ENCODE measurements at regions not wholly inside any gene's neighbourhood (a gene's known extent, or its start where the extent isn't known, plus 50 kb on each side); places are given as distances from the start of the nearest gene placed in this dataset.

DNA sequence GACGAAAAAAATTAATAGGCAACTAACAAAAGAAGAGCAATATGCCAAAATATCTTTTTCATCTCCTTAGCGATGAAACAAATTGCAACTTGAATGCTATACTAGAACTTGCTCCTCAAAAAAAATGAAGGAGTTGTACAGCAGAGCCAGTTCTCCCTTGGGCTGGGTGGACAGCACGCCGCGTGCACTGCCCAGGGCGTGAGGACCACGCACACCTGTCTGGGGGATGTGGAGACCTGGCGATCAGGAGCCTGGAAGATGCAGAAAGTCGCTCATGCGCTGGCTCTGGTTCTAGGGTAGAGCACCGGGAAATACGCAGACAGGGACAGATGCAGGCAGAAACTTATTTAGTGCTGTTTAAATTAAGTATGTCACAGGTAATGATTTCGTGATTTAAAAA, 342.0 kb upstream of the IRX4 start:
- no peak overlapping the region for H3K9ac ChIP-seq (ENCODE audit: low read length)
- no peak overlapping the region for H3K4me3 ChIP-seq (ENCODE audit: low read length)
- H3K27me3 ChIP-seq (replicated peaks; ENCODE audit: control insufficient read depth, insufficient read depth, low read length): no peaks in the 10 kb centered on the region
- H3K9me3 ChIP-seq (ENCODE audit: control insufficient read depth, low read length): no peaks in the 10 kb centered on the region
- H3K4me1 ChIP-seq (ENCODE audit: control insufficient read depth, insufficient read depth, low read length): no peaks in the 10 kb centered on the region
- no peaks in the 10 kb centered on the region for H3K36me3 ChIP-seq (ENCODE audit: control insufficient read depth, insufficient read depth, low read length, severe bottlenecking)
- no peak for DNase-seq (ENCODE audit: low read depth)

- Histone ChIP-seq H3K27me3 (replicated peaks; ENCODE audit: control insufficient read depth, insufficient read depth, low read length) (no peaks in the 10 kb centered on the region), H3K9me3 (ENCODE audit: control insufficient read depth, low read length) (no peaks in the 10 kb centered on the region), H3K4me1 (ENCODE audit: control insufficient read depth, insufficient read depth, low read length) (no peaks in the 10 kb centered on the region), H3K4me3 (ENCODE audit: low read length) (no peak overlapping the region), H3K36me3 (ENCODE audit: control insufficient read depth, insufficient read depth, low read length, severe bottlenecking) (no peaks in the 10 kb centered on the region), H3K9ac (ENCODE audit: low read length) (no peak overlapping the region)
- no peak for DNase-seq (ENCODE audit: low read depth)
Measured at GRCh38 chr5:2223303-2223702, 340.6 kb upstream of the IRX4 start.

- no peaks in the 10 kb centered on the region for H3K36me3 ChIP-seq (ENCODE audit: control insufficient read depth, insufficient read depth, low read length, severe bottlenecking)
- H3K4me1 ChIP-seq (ENCODE audit: control insufficient read depth, insufficient read depth, low read length): no peaks in the 10 kb centered on the region
- no peak overlapping the region for H3K4me3 ChIP-seq (ENCODE audit: low read length)
- DNase-seq (ENCODE audit: low read depth): no peak
- H3K9ac ChIP-seq (ENCODE audit: low read length): no peak overlapping the region
- H3K9me3 ChIP-seq (ENCODE audit: control insufficient read depth, low read length): no peaks in the 10 kb centered on the region
- peaks cover 4% of the 10 kb centered on the region for H3K27me3 ChIP-seq (replicated peaks; ENCODE audit: control insufficient read depth, insufficient read depth, low read length)
Measured at GRCh38 chr5:2222246-2222992, 339.7 kb upstream of the IRX4 start.

DNA sequence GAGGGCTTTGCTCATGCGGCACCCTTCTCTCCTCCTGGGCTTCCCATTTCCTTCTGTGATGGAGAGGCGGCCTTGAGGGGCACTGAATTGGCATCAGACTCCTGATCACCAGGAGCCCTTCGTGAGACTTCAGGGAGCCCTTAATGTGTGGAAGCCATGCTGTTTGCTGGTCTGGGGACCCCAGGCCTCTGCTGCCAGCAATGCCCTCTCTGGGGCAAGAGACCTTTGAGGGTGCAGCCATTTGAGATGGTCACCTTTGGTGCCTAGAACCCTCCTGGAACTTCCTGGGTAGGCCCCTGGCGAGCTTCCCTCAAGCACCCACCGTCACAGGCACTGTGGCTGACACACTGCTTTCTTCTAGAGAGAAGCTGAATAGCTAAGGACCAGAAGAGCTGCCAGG, 338.7 kb upstream of the IRX4 start:
- Histone ChIP-seq H3K9me3 (ENCODE audit: control insufficient read depth, low read length) (no peaks in the 10 kb centered on the region), H3K4me1 (ENCODE audit: control insufficient read depth, insufficient read depth, low read length) (no peaks in the 10 kb centered on the region), H3K27me3 (replicated peaks; ENCODE audit: control insufficient read depth, insufficient read depth, low read length) (peaks cover 4% of the 10 kb centered on the region), H3K9ac (ENCODE audit: low read length) (no peak overlapping the region), H3K4me3 (ENCODE audit: low read length) (no peak overlapping the region), H3K36me3 (ENCODE audit: control insufficient read depth, insufficient read depth, low read length, severe bottlenecking) (no peaks in the 10 kb centered on the region)
- no peak for DNase-seq (ENCODE audit: low read depth)

- Histone ChIP-seq H3K4me1 (ENCODE audit: control insufficient read depth, insufficient read depth, low read length) (no peaks in the 10 kb centered on the region), H3K36me3 (ENCODE audit: control insufficient read depth, insufficient read depth, low read length, severe bottlenecking) (no peaks in the 10 kb centered on the region), H3K27me3 (replicated peaks; ENCODE audit: control insufficient read depth, insufficient read depth, low read length) (peaks cover 4% of the 10 kb centered on the region), H3K4me3 (ENCODE audit: low read length) (no peak overlapping the region), H3K9ac (ENCODE audit: low read length) (no peak overlapping the region), H3K9me3 (ENCODE audit: control insufficient read depth, low read length) (no peaks in the 10 kb centered on the region)
- no peak for DNase-seq (ENCODE audit: low read depth)
Measured at GRCh38 chr5:2220741-2221140, 338.0 kb upstream of the IRX4 start.

DNA sequence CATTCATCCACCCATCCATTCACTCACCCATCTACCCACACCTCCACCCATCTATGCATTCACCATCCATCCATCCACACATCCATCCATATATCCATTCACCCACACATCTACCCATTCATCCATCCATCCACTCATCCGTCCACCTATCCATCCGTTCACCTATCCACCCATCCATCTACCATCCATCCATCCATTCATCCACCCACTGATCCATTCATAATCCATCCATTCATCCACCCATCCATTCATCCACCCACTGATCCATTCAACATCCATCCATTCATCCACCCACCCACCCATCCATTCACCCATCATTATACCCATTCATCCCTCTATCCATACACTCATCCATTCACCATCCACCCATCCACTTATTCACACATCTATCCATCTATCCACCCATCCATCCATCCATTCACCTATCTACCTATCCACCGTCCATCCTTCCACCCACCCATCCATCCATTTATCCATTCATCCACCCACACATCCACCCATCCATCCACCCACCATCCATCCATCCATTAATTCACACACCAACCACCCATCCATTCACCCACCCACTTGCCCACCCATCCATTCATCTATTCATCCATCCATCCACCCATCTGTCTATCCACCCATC, 336.5 kb upstream of the IRX4 start:
- H3K4me1 ChIP-seq (ENCODE audit: control insufficient read depth, insufficient read depth, low read length): no peaks in the 10 kb centered on the region
- no peak overlapping the region for H3K9ac ChIP-seq (ENCODE audit: low read length)
- H3K4me3 ChIP-seq (ENCODE audit: low read length): no peak overlapping the region
- peaks cover 10% of the 10 kb centered on the region for H3K27me3 ChIP-seq (replicated peaks; ENCODE audit: control insufficient read depth, insufficient read depth, low read length)
- no peaks in the 10 kb centered on the region for H3K36me3 ChIP-seq (ENCODE audit: control insufficient read depth, insufficient read depth, low read length, severe bottlenecking)
- DNase-seq (ENCODE audit: low read depth): no peak
- H3K9me3 ChIP-seq (ENCODE audit: control insufficient read depth, low read length): no peaks in the 10 kb centered on the region

GRCh38 chr5:2217219-2217618, 334.5 kb upstream of the IRX4 start:
- Histone ChIP-seq H3K27me3 (replicated peaks; ENCODE audit: control insufficient read depth, insufficient read depth, low read length) (peaks cover 20% of the 10 kb centered on the region), H3K36me3 (ENCODE audit: control insufficient read depth, insufficient read depth, low read length, severe bottlenecking) (no peaks in the 10 kb centered on the region), H3K9ac (ENCODE audit: low read length) (no peak overlapping the region), H3K4me1 (ENCODE audit: control insufficient read depth, insufficient read depth, low read length) (no peaks in the 10 kb centered on the region), H3K9me3 (ENCODE audit: control insufficient read depth, low read length) (no peaks in the 10 kb centered on the region), H3K4me3 (ENCODE audit: low read length) (no peak overlapping the region)
- no peak for DNase-seq (ENCODE audit: low read depth)

GRCh38 chr5:2214910-2215590, 332.3 kb upstream of the IRX4 start:
- Histone ChIP-seq H3K36me3 (ENCODE audit: control insufficient read depth, insufficient read depth, low read length, severe bottlenecking) (no peaks in the 10 kb centered on the region), H3K4me1 (ENCODE audit: control insufficient read depth, insufficient read depth, low read length) (no peaks in the 10 kb centered on the region), H3K4me3 (ENCODE audit: low read length) (no peak overlapping the region), H3K9ac (ENCODE audit: low read length) (no peak overlapping the region), H3K9me3 (ENCODE audit: control insufficient read depth, low read length) (no peaks in the 10 kb centered on the region), H3K27me3 (replicated peaks; ENCODE audit: control insufficient read depth, insufficient read depth, low read length) (peaks cover 36% of the 10 kb centered on the region)
- no peak for DNase-seq (ENCODE audit: low read depth)

- no peak for DNase-seq (ENCODE audit: low read depth)
- Histone ChIP-seq H3K36me3 (ENCODE audit: control insufficient read depth, insufficient read depth, low read length, severe bottlenecking) (no peaks in the 10 kb centered on the region), H3K9me3 (ENCODE audit: control insufficient read depth, low read length) (no peaks in the 10 kb centered on the region), H3K27me3 (replicated peaks; ENCODE audit: control insufficient read depth, insufficient read depth, low read length) (peaks cover 44% of the 10 kb centered on the region), H3K4me1 (ENCODE audit: control insufficient read depth, insufficient read depth, low read length) (no peaks in the 10 kb centered on the region), H3K4me3 (ENCODE audit: low read length) (no peak overlapping the region), H3K9ac (ENCODE audit: low read length) (no peak overlapping the region)
Measured at GRCh38 chr5:2213121-2213730, 330.5 kb upstream of the IRX4 start.

- H3K4me3 ChIP-seq (ENCODE audit: low read length): no peak overlapping the region
- no peak overlapping the region for H3K9ac ChIP-seq (ENCODE audit: low read length)
- no peak for DNase-seq (ENCODE audit: low read depth)
- H3K9me3 ChIP-seq (ENCODE audit: control insufficient read depth, low read length): no peaks in the 10 kb centered on the region
- H3K4me1 ChIP-seq (ENCODE audit: control insufficient read depth, insufficient read depth, low read length): no peaks in the 10 kb centered on the region
- peaks cover 46% of the 10 kb centered on the region for H3K27me3 ChIP-seq (replicated peaks; ENCODE audit: control insufficient read depth, insufficient read depth, low read length)
- no peaks in the 10 kb centered on the region for H3K36me3 ChIP-seq (ENCODE audit: control insufficient read depth, insufficient read depth, low read length, severe bottlenecking)
Measured at GRCh38 chr5:2212481-2212880, 329.8 kb upstream of the IRX4 start.

DNA sequence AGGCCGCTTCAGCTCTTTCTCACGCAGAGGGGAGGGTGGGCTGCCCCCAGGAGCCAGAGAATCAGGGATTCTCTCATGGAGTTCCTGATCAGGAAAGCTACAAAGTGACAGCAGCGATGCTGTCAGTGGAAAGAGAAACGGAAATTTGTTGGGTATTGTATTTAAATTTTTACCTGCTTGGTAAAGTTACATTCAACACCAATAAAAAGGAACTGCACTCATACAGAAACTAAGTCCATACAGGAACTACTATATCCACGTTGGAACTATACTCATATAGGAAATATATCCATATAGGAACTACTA, 325.5 kb upstream of the IRX4 start:
- Histone ChIP-seq H3K27me3 (replicated peaks; ENCODE audit: control insufficient read depth, insufficient read depth, low read length) (peaks cover 37% of the 10 kb centered on the region), H3K9me3 (ENCODE audit: control insufficient read depth, low read length) (no peaks in the 10 kb centered on the region), H3K36me3 (ENCODE audit: control insufficient read depth, insufficient read depth, low read length, severe bottlenecking) (no peaks in the 10 kb centered on the region), H3K4me3 (ENCODE audit: low read length) (no peak overlapping the region), H3K9ac (ENCODE audit: low read length) (no peak overlapping the region), H3K4me1 (ENCODE audit: control insufficient read depth, insufficient read depth, low read length) (no peaks in the 10 kb centered on the region)
- no peak for DNase-seq (ENCODE audit: low read depth)

Data from adipocyte (in vitro differentiated cells).